ENCODE measurements at regions not wholly inside any gene's neighbourhood (a gene's known extent, or its start where the extent isn't known, plus 50 kb on each side); places are given as distances from the start of the nearest gene placed in this dataset.

DNA sequence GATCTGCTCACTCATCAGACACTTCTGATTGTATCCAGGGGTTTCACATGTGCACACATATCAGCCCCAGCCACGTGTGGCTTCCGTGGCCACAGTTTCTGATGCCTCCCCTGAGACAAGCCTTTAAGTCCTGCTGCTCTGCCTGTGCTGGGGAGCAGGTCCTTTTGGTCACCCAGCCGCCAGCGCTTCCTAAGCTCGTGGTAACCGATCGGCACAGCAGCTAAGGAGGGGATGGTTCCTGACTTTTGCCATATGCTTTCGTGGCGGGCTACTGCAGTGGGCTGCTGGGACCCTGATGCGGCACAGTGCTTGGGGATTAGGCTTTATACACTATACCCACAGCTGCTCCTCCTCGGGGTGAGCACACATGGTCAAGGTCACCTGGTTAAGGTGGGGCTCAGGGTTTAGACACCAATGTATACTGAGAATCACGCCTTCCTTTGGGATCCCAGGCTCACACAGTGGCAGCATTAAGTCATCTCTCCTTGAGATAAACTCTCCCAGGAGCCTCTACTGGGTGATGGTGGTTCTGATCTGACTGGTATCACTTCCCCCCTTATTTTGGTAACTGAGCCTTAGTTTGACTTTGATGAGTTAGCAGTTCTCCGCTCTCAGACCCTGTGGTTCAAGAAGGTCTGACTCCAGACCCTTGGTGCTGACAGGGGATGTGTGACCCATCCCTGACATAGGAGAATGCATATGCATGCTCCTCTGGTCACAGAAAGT lies 85.9 kb upstream of the KCNG1 start:
- TF ChIP-seq POLR2A (IDR thresholded peaks at IDR 0.05; ENCODE audit: low read depth, low read length) (no peak), POLR2AphosphoS5 (IDR thresholded peaks at IDR 0.05; ENCODE audit: low read depth, low read length) (no peak)
